ENCODE measurements at regions not wholly inside any gene's neighbourhood (a gene's known extent, or its start where the extent isn't known, plus 50 kb on each side); places are given as distances from the start of the nearest gene placed in this dataset.

DNA sequence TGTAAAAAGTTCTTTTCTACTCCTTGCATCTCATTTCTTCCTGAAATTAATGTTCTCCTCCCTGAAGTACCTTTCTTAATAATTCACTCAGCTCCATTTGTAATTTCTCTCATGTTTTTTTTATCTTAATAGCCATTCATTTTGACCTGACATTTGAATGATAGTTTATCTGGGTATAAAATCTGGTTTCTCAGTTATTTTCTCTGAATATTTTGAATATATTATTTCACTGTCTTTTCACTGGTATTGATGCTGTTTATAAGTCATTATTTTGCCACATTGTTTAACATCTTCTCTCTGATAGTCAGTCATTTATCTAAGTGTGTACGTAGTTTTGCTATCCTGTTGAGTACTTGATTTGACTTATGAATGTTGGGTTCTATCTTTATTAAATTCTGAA, 68.8 kb upstream of the ARHGAP18 start:
- no peak overlapping the region for H3K4me3 ChIP-seq (ENCODE audit: low read depth in 1 of 5, low read length in 5 of 5)
- peaks cover 0 to 3% (median 0%) of the 10 kb centered on the region in 5 donors for H3K9me3 ChIP-seq (ENCODE audit: control insufficient read depth in 5 of 5, low read length in 5 of 5)
- no peaks in the 10 kb centered on the region for H3K36me3 ChIP-seq (ENCODE audit: control insufficient read depth in 5 of 5, insufficient read depth in 5 of 5, low read length in 5 of 5)
- peaks cover 0 to 5% (median 5%) of the 10 kb centered on the region in 5 donors for H3K4me1 ChIP-seq (ENCODE audit: control insufficient read depth in 5 of 5, insufficient read depth in 5 of 5, low read length in 5 of 5)
- H3K27me3 ChIP-seq (ENCODE audit: control insufficient read depth in 5 of 5, insufficient read depth in 4 of 5, low read length in 5 of 5): no peaks in the 10 kb centered on the region
- H3K27ac ChIP-seq (ENCODE audit: low read depth, low read length): no peak overlapping the region
- H3K9ac ChIP-seq (ENCODE audit: low read length in 5 of 5): no peak overlapping the region

DNA sequence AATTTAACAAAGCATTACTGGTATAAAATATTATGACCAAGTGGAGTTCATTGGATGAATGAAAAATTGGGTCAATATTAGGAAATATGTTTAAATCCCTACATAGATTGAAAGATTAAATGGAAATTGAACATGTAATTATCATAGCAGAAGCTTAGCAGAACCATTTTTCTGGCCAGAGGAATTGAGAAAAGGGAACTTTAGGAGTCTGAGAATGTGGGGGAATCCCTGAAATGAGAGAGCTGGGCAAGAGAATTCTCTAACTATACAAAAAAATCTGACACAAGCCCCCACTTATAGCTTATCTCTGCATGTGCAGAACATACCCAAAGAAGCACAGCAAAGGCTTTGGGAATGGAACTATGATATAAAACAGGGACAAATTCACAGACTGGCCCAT, 67.4 kb upstream of the ARHGAP18 start:
- no peak overlapping the region for H3K4me3 ChIP-seq (ENCODE audit: low read depth in 1 of 5, low read length in 5 of 5)
- H3K27me3 ChIP-seq (ENCODE audit: control insufficient read depth in 5 of 5, insufficient read depth in 4 of 5, low read length in 5 of 5): no peaks in the 10 kb centered on the region
- H3K9me3 ChIP-seq (ENCODE audit: control insufficient read depth in 5 of 5, low read length in 5 of 5): peaks cover 0 to 3% (median 0%) of the 10 kb centered on the region in 5 donors
- H3K36me3 ChIP-seq (ENCODE audit: control insufficient read depth in 5 of 5, insufficient read depth in 5 of 5, low read length in 5 of 5): no peaks in the 10 kb centered on the region
- no peak overlapping the region for H3K27ac ChIP-seq (ENCODE audit: low read depth, low read length)
- H3K9ac ChIP-seq (ENCODE audit: low read length in 5 of 5): no peak overlapping the region
- peaks cover 0 to 5% (median 5%) of the 10 kb centered on the region in 5 donors for H3K4me1 ChIP-seq (ENCODE audit: control insufficient read depth in 5 of 5, insufficient read depth in 5 of 5, low read length in 5 of 5)

DNA sequence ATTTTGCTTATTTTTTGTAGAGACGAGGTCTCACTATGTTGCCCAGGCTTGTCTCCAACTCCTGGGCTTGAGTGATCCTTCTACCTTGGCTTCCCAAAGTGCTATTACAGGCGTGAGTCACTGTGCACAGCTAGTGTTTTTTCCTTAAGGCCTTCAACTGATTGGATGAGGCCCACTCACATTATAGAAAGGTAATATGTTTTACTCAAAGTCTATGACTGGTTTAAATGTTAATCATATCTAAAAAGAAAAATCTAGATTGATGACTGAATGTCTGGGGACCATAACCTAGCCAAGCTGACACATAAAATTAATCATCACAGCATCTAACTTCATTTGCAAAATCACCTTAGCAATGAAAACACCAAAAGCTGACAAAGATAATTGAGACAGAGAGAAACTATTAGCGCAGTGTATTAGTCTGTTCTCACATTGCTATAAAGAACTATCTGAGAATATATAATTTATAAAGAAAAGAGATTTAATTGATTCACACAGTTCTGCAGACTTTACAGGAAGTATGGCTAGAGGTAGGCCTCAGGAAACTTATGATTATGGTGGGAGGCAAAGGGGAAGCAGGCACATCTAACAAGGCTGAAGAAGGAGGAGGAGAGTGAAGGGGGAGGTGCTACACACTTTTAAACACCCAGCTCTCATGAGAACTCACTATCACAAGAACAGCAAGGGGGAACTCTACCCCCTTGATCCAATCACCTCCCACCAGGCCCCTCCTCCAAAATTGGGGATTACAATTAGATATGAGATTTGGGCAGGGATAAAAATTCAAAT, 66.8 kb upstream of the ARHGAP18 start:
- no peaks in the 10 kb centered on the region for H3K36me3 ChIP-seq (ENCODE audit: control insufficient read depth in 5 of 5, insufficient read depth in 5 of 5, low read length in 5 of 5)
- no peak overlapping the region for H3K27ac ChIP-seq (ENCODE audit: low read depth, low read length)
- peaks cover 0 to 5% (median 5%) of the 10 kb centered on the region in 5 donors for H3K4me1 ChIP-seq (ENCODE audit: control insufficient read depth in 5 of 5, insufficient read depth in 5 of 5, low read length in 5 of 5)
- no peaks in the 10 kb centered on the region for H3K27me3 ChIP-seq (ENCODE audit: control insufficient read depth in 5 of 5, insufficient read depth in 4 of 5, low read length in 5 of 5)
- H3K9ac ChIP-seq (ENCODE audit: low read length in 5 of 5): no peak overlapping the region
- H3K9me3 ChIP-seq (ENCODE audit: control insufficient read depth in 5 of 5, low read length in 5 of 5): peaks cover 0 to 3% (median 0%) of the 10 kb centered on the region in 5 donors
- H3K4me3 ChIP-seq (ENCODE audit: low read depth in 1 of 5, low read length in 5 of 5): no peak overlapping the region

DNA sequence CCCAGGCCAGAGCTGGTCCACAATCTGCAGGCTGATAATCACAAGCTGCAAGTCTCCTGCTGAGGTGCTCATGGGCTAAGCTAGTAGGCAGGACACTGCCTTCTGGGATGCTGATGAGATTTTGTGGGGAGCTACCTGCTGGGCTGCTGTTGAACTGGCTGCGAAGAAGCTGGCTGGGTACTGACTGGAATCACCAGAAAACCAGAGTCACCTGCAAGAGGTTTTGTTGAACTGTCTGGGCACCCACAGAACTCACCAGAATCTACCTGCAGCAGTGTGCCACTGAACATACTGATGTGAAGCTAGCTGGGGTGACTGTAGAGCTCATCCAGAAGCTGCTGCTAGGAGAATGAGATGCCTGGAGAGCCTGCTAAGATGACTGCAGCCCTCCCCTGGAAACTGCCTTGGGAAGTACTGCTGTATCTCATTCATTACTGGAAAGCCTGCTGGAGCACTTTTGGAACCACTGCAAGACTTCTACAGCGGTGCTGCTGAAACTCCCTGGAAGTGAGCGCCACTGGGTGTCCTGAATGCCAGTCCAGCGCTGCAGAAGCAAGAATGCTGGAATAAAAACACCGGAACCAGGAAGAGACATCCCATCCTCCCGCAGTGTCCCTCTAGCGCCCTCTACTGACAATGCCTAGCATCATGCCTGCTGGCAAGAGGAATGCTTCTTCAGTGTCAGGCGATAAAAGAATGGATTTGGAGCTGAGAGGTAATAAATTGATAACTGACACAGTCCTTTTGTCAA, 64.9 kb upstream of the ARHGAP18 start:
- peaks cover 0 to 3% (median 0%) of the 10 kb centered on the region in 5 donors for H3K27me3 ChIP-seq (ENCODE audit: control insufficient read depth in 5 of 5, insufficient read depth in 4 of 5, low read length in 5 of 5)
- H3K27ac ChIP-seq (ENCODE audit: low read depth, low read length): no peak overlapping the region
- H3K4me3 ChIP-seq (ENCODE audit: low read depth in 1 of 5, low read length in 5 of 5): peak overlapping the region; percentile 43 to 68 (median 50)
- H3K4me1 ChIP-seq (ENCODE audit: control insufficient read depth in 5 of 5, insufficient read depth in 5 of 5, low read length in 5 of 5): peaks cover 0 to 5% (median 5%) of the 10 kb centered on the region in 5 donors
- H3K36me3 ChIP-seq (ENCODE audit: control insufficient read depth in 5 of 5, insufficient read depth in 5 of 5, low read length in 5 of 5): no peaks in the 10 kb centered on the region
- H3K9ac ChIP-seq (ENCODE audit: low read length in 5 of 5): no peak overlapping the region
- peaks cover 0 to 3% (median 0%) of the 10 kb centered on the region in 5 donors for H3K9me3 ChIP-seq (ENCODE audit: control insufficient read depth in 5 of 5, low read length in 5 of 5)

DNA sequence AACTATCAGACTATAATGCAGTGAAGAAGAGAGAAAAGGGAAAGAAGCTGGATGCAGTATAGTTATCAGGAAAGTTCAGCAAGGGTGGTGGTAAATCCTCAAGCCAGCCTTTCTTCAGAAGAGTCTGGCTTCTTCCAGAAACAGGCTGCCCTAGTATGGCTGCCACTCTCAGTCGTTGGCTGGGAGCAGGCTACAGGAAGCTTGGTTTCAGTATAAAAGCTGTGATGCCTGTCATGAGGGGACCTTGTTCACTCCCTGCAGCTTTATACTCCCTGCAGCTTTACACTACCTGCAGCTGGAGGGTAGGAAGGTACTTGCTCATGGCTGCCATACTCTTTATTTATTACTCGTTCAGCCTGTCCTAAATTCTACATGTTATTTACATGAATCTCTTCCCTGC, 63.3 kb upstream of the ARHGAP18 start:
- H3K36me3 ChIP-seq (ENCODE audit: control insufficient read depth in 5 of 5, insufficient read depth in 5 of 5, low read length in 5 of 5): no peaks in the 10 kb centered on the region
- no peak overlapping the region for H3K4me3 ChIP-seq (ENCODE audit: low read depth in 1 of 5, low read length in 5 of 5)
- H3K9ac ChIP-seq (ENCODE audit: low read length in 5 of 5): no peak overlapping the region
- H3K4me1 ChIP-seq (ENCODE audit: control insufficient read depth in 5 of 5, insufficient read depth in 5 of 5, low read length in 5 of 5): peaks cover 0 to 5% (median 5%) of the 10 kb centered on the region in 5 donors
- H3K27ac ChIP-seq (ENCODE audit: low read depth, low read length): no peak overlapping the region
- H3K9me3 ChIP-seq (ENCODE audit: control insufficient read depth in 5 of 5, low read length in 5 of 5): peaks cover 0 to 3% (median 0%) of the 10 kb centered on the region in 5 donors
- peaks cover 0 to 7% (median 3%) of the 10 kb centered on the region in 5 donors for H3K27me3 ChIP-seq (ENCODE audit: control insufficient read depth in 5 of 5, insufficient read depth in 4 of 5, low read length in 5 of 5)

DNA sequence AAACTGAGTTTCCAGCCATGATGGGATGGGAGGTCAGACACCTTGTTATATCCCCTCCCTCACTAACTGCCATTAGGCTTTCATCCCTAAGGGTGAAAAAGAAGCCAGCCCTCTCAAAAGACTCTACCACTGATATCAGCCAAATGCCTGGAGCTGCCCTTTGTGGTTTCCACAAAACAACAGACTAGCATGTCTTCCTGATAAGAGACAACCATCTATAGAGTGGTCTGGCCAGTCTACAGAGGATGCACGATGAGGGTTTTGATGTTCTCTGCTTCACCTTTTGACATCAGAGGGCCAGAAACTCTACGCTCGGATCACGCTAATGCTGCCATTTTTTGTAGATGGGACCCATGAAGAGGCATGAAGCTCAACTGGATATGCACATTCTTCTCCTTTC, 61.7 kb upstream of the ARHGAP18 start:
- Histone ChIP-seq H3K27me3 (ENCODE audit: control insufficient read depth in 5 of 5, insufficient read depth in 4 of 5, low read length in 5 of 5) (peaks cover 8 to 18% (median 15%) of the 10 kb centered on the region in 5 donors), H3K4me3 (ENCODE audit: low read depth in 1 of 5, low read length in 5 of 5) (no peak overlapping the region), H3K9me3 (ENCODE audit: control insufficient read depth in 5 of 5, low read length in 5 of 5) (no peaks in the 10 kb centered on the region), H3K36me3 (ENCODE audit: control insufficient read depth in 5 of 5, insufficient read depth in 5 of 5, low read length in 5 of 5) (no peaks in the 10 kb centered on the region), H3K4me1 (ENCODE audit: control insufficient read depth in 5 of 5, insufficient read depth in 5 of 5, low read length in 5 of 5) (peaks cover 0 to 16% (median 14%) of the 10 kb centered on the region in 5 donors), H3K27ac (ENCODE audit: low read depth, low read length) (no peak overlapping the region), H3K9ac (ENCODE audit: low read length in 5 of 5) (no peak overlapping the region)

DNA sequence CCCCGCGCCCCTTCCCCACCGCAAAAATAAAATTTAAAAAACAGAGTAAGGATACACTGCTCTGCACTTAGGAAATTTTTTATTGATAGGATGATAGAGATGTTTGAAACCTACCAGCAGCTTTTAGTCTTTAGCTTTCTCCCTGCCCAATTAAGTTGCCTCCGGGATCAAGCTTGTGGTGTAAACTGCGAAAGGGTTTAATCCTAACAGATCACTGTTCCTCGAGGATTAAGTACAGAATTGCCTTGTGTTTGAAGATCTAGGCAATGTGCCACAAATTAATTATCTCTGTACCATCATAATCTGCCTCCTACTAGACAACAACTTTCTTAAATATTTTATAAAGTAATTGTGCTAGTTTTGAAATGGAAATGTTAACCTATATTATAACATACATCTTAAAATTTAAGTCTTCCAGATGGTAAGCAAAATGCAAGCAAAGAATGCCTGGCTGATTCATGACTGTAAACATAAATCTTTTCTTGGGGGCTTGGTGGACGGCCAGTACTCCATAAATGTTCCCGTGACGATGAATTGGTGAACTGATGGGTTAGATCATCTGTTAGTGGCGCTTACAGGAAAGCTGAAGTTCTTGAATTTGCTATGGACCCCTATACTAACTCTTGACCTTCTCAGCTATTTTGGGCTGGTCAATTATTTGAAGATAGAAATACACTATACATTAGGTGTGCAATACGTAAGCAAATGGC, 58.0 kb upstream of the ARHGAP18 start:
- Histone ChIP-seq H3K4me3 (ENCODE audit: low read depth in 1 of 5, low read length in 5 of 5) (peak overlapping the region in 3 of 5 donors; percentile 59 to 70 (median 59)), H3K36me3 (ENCODE audit: control insufficient read depth in 5 of 5, insufficient read depth in 5 of 5, low read length in 5 of 5) (no peaks in the 10 kb centered on the region), H3K4me1 (ENCODE audit: control insufficient read depth in 5 of 5, insufficient read depth in 5 of 5, low read length in 5 of 5) (peaks cover 0 to 11% (median 9%) of the 10 kb centered on the region in 5 donors), H3K9ac (ENCODE audit: low read length in 5 of 5) (peak overlapping the region in 1 of 5 donors; percentile 37), H3K27ac (ENCODE audit: low read depth, low read length) (no peak overlapping the region), H3K9me3 (ENCODE audit: control insufficient read depth in 5 of 5, low read length in 5 of 5) (no peaks in the 10 kb centered on the region), H3K27me3 (ENCODE audit: control insufficient read depth in 5 of 5, insufficient read depth in 4 of 5, low read length in 5 of 5) (peaks cover 8 to 24% (median 18%) of the 10 kb centered on the region in 5 donors)

DNA sequence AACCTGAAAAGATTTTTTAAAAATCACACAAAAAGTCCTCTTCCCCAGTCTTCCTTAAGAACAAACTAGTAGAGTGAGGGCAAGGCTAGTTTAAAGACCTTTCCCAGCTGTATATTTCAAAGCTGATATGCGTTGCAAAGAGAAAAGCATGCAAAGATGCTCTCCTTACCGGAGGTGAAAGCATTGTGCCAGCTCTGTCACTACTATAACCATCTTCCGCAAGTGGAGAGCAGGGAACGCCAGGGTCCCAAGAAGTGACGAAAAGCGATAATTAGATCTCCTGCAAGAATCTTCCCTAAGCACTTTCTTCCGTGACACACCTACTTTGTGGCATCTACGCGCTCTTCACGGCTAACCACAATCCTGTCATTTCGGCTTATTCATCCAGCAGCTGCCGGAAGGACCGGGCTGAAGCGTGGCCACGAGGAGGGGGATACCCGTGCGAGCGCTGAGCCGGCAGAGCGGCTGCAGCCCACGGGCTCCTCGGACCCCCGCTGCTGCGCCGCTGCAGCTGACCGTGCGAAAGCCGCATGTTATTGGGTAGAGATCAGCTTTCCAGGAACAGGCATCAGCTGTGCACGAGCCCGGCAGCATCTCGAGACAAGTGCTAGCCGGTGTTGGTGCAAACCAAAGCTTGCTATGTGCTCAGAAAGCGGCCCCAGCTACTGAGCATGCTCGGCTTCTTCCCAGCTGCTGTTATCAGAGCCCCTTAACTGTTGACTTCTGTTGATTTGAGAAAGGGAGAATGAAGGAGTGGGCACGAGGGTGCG, 57.2 kb upstream of the ARHGAP18 start:
- peak overlapping the region in 1 of 5 donors; percentile 37 for H3K9ac ChIP-seq (ENCODE audit: low read length in 5 of 5)
- peaks cover 0 to 11% (median 9%) of the 10 kb centered on the region in 5 donors for H3K4me1 ChIP-seq (ENCODE audit: control insufficient read depth in 5 of 5, insufficient read depth in 5 of 5, low read length in 5 of 5)
- H3K4me3 ChIP-seq (ENCODE audit: low read depth in 1 of 5, low read length in 5 of 5): peak overlapping the region; percentile 52 to 70 (median 59)
- no peaks in the 10 kb centered on the region for H3K36me3 ChIP-seq (ENCODE audit: control insufficient read depth in 5 of 5, insufficient read depth in 5 of 5, low read length in 5 of 5)
- H3K27me3 ChIP-seq (ENCODE audit: control insufficient read depth in 5 of 5, insufficient read depth in 4 of 5, low read length in 5 of 5): peaks cover 8 to 24% (median 18%) of the 10 kb centered on the region in 5 donors
- H3K27ac ChIP-seq (ENCODE audit: low read depth, low read length): no peak overlapping the region
- no peaks in the 10 kb centered on the region for H3K9me3 ChIP-seq (ENCODE audit: control insufficient read depth in 5 of 5, low read length in 5 of 5)

DNA sequence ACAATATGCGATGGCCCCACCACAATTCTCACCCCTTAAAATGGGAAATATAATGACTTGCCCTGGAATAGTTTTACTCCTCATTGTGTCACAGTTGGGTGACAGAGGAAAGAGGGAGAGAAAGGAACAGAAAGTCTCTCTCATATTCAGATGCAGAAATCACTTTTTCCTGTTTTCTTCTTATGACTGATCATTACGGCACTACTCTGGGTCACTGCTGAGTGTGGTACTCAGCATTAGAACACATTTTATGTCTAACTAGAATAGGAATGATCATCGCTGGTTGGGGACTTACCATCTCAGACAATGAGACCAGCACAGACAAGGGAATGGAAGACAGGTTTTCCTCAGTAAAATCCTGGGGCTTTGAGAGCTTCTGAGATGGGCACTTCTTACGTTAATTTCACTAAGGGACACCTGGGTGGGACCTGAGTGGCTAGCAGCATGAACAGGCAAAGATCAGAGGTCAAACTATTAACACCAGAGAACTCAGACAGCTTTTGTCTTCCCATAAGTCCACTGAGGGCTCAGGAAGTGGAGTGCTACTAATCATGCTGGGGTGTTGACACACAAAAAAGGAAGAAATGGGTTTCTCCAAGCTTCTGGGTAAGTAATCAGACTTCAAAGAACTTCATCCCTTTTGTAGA, 54.9 kb upstream of the ARHGAP18 start:
- Histone ChIP-seq H3K27me3 (ENCODE audit: control insufficient read depth in 5 of 5, insufficient read depth in 4 of 5, low read length in 5 of 5) (peaks cover 8 to 22% (median 18%) of the 10 kb centered on the region in 5 donors), H3K4me3 (ENCODE audit: low read depth in 1 of 5, low read length in 5 of 5) (no peak overlapping the region), H3K27ac (ENCODE audit: low read depth, low read length) (no peak overlapping the region), H3K9ac (ENCODE audit: low read length in 5 of 5) (no peak overlapping the region), H3K36me3 (ENCODE audit: control insufficient read depth in 5 of 5, insufficient read depth in 5 of 5, low read length in 5 of 5) (no peaks in the 10 kb centered on the region), H3K9me3 (ENCODE audit: control insufficient read depth in 5 of 5, low read length in 5 of 5) (no peaks in the 10 kb centered on the region), H3K4me1 (ENCODE audit: control insufficient read depth in 5 of 5, insufficient read depth in 5 of 5, low read length in 5 of 5) (peaks cover 0 to 11% (median 9%) of the 10 kb centered on the region in 5 donors)
